Osteocyte (in vitro differentiated cells): ENCODE measurements at regions not wholly inside any gene's neighbourhood (a gene's known extent, or its start where the extent isn't known, plus 50 kb on each side); places are given as distances from the start of the nearest gene placed in this dataset.

Source experiments
- DNase-seq: peaks from one replicate; pipeline ENCODE4 v3.0.0; 2021; ENCODE audit warnings: mixed read lengths; ENCODE audit not compliant: unreplicated experiment; ENCODE audit errors: extremely low spot score
- H3K27ac Mint-ChIP-seq: one replicate; pipeline ENCODE4 v1.8.0; 2021; ENCODE audit warnings: mild to moderate bottlenecking, mixed read lengths; ENCODE audit not compliant: unreplicated experiment
- H3K27me3 Mint-ChIP-seq: one replicate; pipeline ENCODE4 v1.8.0; 2021; ENCODE audit warnings: mixed read lengths; ENCODE audit not compliant: unreplicated experiment
- H3K36me3 Mint-ChIP-seq: one replicate; pipeline ENCODE4 v1.8.0; 2021; ENCODE audit warnings: mixed read lengths; ENCODE audit not compliant: unreplicated experiment
- H3K4me1 Mint-ChIP-seq: one replicate; pipeline ENCODE4 v1.8.0; 2021; ENCODE audit warnings: mixed read lengths; ENCODE audit not compliant: unreplicated experiment
- H3K4me3 Mint-ChIP-seq: one replicate; pipeline ENCODE4 v1.8.0; 2021; ENCODE audit warnings: mild to moderate bottlenecking, moderate library complexity, mixed read lengths; ENCODE audit not compliant: unreplicated experiment
- H3K9me3 Mint-ChIP-seq: one replicate; pipeline ENCODE4 v1.8.0; 2021; ENCODE audit warnings: mixed read lengths; ENCODE audit not compliant: unreplicated experiment
- CTCF ChIP-seq: fragments of 200-600 bp; sonication (generic); IDR thresholded peaks from 2 replicates; pipeline ENCODE4 v1.5.0; 2021; ENCODE audit warnings: antibody characterized with exemption, mild to moderate bottlenecking, moderate library complexity

DNA sequence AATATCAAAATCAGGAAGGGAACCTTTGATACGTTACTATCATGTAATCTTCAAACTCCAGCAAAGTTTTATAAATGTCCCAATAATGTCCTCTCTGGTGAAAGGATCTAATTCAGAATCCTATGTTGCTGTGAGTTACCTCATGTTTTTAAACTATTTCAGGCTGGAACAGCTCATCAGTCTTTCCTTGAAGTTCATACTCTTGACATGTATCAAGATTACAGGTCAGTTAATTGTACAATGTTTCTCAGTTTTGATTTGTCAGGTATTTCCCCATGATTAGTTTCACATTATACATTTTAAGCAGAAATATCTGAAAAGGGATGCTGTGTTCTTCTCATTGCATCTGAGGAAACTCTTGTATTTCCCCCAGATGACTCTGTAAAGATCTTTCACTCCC lies 136.5 kb upstream of the HS3ST1 start:
- Mint-ChIP-seq H3K4me3 (no peak overlapping the region), H3K27ac (no peak overlapping the region), H3K9me3 (peaks cover 5% of the 10 kb centered on the region), H3K4me1 (no peaks in the 10 kb centered on the region), H3K36me3 (no peaks in the 10 kb centered on the region), H3K27me3 (no peaks in the 10 kb centered on the region)
- DNase-seq = no peak
- no peak for TF ChIP-seq CTCF

DNA sequence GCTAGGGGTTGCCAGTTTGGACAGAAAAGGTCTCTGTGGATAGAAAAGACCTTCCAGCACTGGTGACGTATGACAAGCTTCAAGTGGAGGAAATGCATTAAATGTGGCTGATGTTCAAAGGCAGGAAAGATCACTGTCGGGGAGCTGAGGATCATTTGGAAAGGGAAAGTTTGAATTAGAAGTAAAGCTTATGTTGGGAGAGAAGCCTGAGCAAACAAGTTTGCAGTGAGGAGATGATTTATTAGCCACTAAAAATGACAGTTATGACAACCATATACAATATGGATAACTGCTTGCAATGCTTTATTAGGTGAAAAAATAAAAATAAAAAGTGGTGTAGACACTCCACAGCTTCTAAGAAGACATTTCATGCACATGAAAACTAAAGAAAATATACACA lies 135.3 kb upstream of the HS3ST1 start:
- TF ChIP-seq CTCF = no peak
- DNase-seq = no peak
- H3K27me3 Mint-ChIP-seq = no peaks in the 10 kb centered on the region
- no peak overlapping the region for H3K27ac Mint-ChIP-seq
- no peaks in the 10 kb centered on the region for H3K4me1 Mint-ChIP-seq
- H3K36me3 Mint-ChIP-seq = no peaks in the 10 kb centered on the region
- no peak overlapping the region for H3K4me3 Mint-ChIP-seq
- H3K9me3 Mint-ChIP-seq = peaks cover 2% of the 10 kb centered on the region

DNA sequence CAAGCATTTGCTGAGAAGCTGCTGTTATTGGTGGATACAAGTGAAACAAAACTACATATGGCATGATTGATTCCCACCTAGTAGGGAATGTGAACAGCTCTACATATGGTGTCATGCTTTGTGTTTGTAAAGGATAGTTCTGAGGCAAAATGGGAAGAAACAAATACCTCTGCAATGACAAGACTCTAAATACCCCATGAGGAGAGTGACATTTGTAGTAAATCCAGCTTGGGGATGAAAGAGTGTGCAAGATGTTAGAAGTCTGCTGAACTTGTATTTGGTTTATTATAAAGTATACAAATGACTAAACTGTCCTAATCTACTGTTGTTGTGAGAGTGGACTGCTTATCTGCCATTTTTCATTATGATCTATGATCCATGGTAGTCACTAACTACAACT lies 120.8 kb upstream of the HS3ST1 start:
- no peak overlapping the region for H3K4me3 Mint-ChIP-seq
- TF ChIP-seq CTCF = no peak
- peaks cover 13% of the 10 kb centered on the region for H3K9me3 Mint-ChIP-seq
- H3K27me3 Mint-ChIP-seq = no peaks in the 10 kb centered on the region
- H3K4me1 Mint-ChIP-seq = no peaks in the 10 kb centered on the region
- H3K36me3 Mint-ChIP-seq = no peaks in the 10 kb centered on the region
- DNase-seq = no peak
- no peak overlapping the region for H3K27ac Mint-ChIP-seq

- no peak for TF ChIP-seq CTCF
- Mint-ChIP-seq H3K4me3 (no peak overlapping the region), H3K4me1 (no peaks in the 10 kb centered on the region), H3K36me3 (no peaks in the 10 kb centered on the region), H3K27ac (no peak overlapping the region), H3K9me3 (peaks cover 17% of the 10 kb centered on the region), H3K27me3 (no peaks in the 10 kb centered on the region)
- no peak for DNase-seq
Measured at GRCh38 chr4:11548597-11549082, 119.9 kb upstream of the HS3ST1 start.

DNA sequence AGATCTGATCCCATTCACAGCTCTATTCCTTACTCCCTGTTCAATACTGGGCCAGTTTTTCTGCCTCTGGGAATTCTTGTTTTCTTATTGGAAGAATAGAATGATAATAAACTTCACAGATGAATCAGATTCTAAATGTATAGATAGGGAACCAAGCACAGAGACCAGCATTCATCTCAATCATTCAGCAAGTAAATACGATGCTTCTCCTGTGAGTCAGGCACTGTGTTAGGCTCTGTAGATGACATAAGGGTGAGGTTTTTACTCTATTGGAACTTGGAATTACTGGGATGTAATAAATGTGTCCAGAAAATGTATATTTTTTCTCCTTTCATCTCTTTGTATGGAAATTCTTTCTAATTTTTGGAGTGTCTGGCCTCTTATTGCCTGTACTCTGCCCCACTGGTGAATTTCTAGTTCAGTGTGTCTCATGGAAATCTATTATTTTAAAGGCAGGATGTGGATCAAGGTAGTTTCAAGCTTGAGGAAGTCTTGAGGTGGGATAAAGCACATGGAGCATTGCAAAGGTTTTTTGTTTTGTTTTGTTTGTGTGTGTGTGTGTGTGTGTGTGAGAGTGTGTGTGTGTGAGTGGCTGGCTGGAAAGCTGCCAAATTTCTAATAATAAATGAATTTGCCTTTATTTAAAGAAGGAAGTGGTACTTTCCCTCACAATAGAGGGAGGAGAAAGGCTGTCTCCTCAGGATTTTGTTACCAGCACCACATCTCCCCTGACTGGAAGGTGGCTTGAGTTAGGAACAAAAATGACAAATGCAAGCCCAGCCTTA lies 117.9 kb upstream of the HS3ST1 start:
- no peaks in the 10 kb centered on the region for H3K36me3 Mint-ChIP-seq
- no peaks in the 10 kb centered on the region for H3K27me3 Mint-ChIP-seq
- peaks cover 23% of the 10 kb centered on the region for H3K9me3 Mint-ChIP-seq
- no peak for DNase-seq
- H3K4me1 Mint-ChIP-seq = no peaks in the 10 kb centered on the region
- no peak overlapping the region for H3K27ac Mint-ChIP-seq
- no peak overlapping the region for H3K4me3 Mint-ChIP-seq
- TF ChIP-seq CTCF = no peak
